ENCODE measurements at regions not wholly inside any gene's neighbourhood (a gene's known extent, or its start where the extent isn't known, plus 50 kb on each side); places are given as distances from the start of the nearest gene placed in this dataset.

GRCh38 chr14:40525314-40525713 is 1081.4 kb upstream of the LRFN5 start:
- WGBS, 2 donors, result 40 to 54% methylated on average over 1 of the region's 1 CpG
- no peak for TF ChIP-seq POLR2A (IDR thresholded peaks at IDR 0.05)
- TF ChIP-seq CTCF (IDR thresholded peaks at IDR 0.05), result no peak
- H3K4me3 ChIP-seq (ENCODE audit: low read depth, poor library complexity, severe bottlenecking), result no peak overlapping the region
- intact Hi-C loops (cut with DNase I; ENCODE audit: low total_unique reads), result no loop called here
- no peak for DNase-seq (ENCODE audit: low spot score in 2 of 2)

GRCh38 chr14:40523123-40523522 is 1083.6 kb upstream of the LRFN5 start:
- no peak for TF ChIP-seq CTCF (IDR thresholded peaks at IDR 0.05)
- no peak for TF ChIP-seq POLR2A (IDR thresholded peaks at IDR 0.05)
- DNase-seq (ENCODE audit: low spot score in 2 of 2), result no peak
- intact Hi-C loops (cut with DNase I; ENCODE audit: low total_unique reads), result no loop called here
- H3K4me3 ChIP-seq (ENCODE audit: low read depth, poor library complexity, severe bottlenecking), result no peak overlapping the region

- intact Hi-C loops (cut with DNase I; ENCODE audit: low total_unique reads), result no loop called here
- 66 to 69% methylated on average over 3 of the region's 3 CpGs for WGBS, 2 donors
- DNase-seq (ENCODE audit: low spot score in 2 of 2), result no peak
- H3K4me3 ChIP-seq (ENCODE audit: low read depth, poor library complexity, severe bottlenecking), result no peak overlapping the region
- TF ChIP-seq POLR2A (IDR thresholded peaks at IDR 0.05), result no peak
Observed at GRCh38 chr14:40494483-40494882, 1062.2 kb upstream of the FBXO33 start.

GRCh38 chr14:40487824-40488223 is 1055.6 kb upstream of the FBXO33 start:
- H3K4me3 ChIP-seq (ENCODE audit: low read depth, poor library complexity, severe bottlenecking), result no peak overlapping the region
- no peak for TF ChIP-seq POLR2A (IDR thresholded peaks at IDR 0.05)
- TF ChIP-seq CTCF (IDR thresholded peaks at IDR 0.05), result no peak
- intact Hi-C loops (cut with DNase I; ENCODE audit: low total_unique reads), result no loop called here
- DNase-seq (ENCODE audit: low spot score in 2 of 2), result no peak
- WGBS, 2 donors, result 64 to 73% methylated on average over 1 of the region's 1 CpG

- intact Hi-C loops (cut with DNase I; ENCODE audit: low total_unique reads), result no loop called here
- no peak for TF ChIP-seq POLR2A (IDR thresholded peaks at IDR 0.05)
- TF ChIP-seq CTCF (IDR thresholded peaks at IDR 0.05), result no peak
- DNase-seq (ENCODE audit: low spot score in 2 of 2), result no peak
- no peak overlapping the region for H3K4me3 ChIP-seq (ENCODE audit: low read depth, poor library complexity, severe bottlenecking)
Observed at GRCh38 chr14:40485688-40486087, 1053.5 kb upstream of the FBXO33 start.

- no peak for TF ChIP-seq POLR2A (IDR thresholded peaks at IDR 0.05)
- no peak for TF ChIP-seq CTCF (IDR thresholded peaks at IDR 0.05)
- H3K4me3 ChIP-seq (ENCODE audit: low read depth, poor library complexity, severe bottlenecking), result no peak overlapping the region
- no peak for DNase-seq (ENCODE audit: low spot score in 2 of 2)
- intact Hi-C loops (cut with DNase I; ENCODE audit: low total_unique reads), result no loop called here
- 88 to 95% methylated on average over 1 of the region's 1 CpG for WGBS, 2 donors
Observed at GRCh38 chr14:40476005-40476404, 1043.8 kb upstream of the FBXO33 start.
